ENCODE measurements at regions not wholly inside any gene's neighbourhood (a gene's known extent, or its start where the extent isn't known, plus 50 kb on each side); places are given as distances from the start of the nearest gene placed in this dataset.

- DNase-seq, result no peak
These were observed 125.3 kb downstream of the TSHZ3 start for GRCh38 chr19:31223740-31224534.

- no peak for DNase-seq
These were observed 128.7 kb downstream of the TSHZ3 start for GRCh38 chr19:31220540-31220939.

- DNase-seq, result no peak
These were observed 134.2 kb downstream of the TSHZ3 start for GRCh38 chr19:31214997-31215396.

- DNase-seq, result peak; percentile 95
These were observed 135.2 kb downstream of the TSHZ3 start for GRCh38 chr19:31214086-31214485.

- no peak for DNase-seq
These were observed 138.1 kb downstream of the TSHZ3 start for GRCh38 chr19:31211088-31211487.

GRCh38 chr19:31205887-31206518 lies 143.2 kb downstream of the TSHZ3 start:
- no peak for DNase-seq

DNA sequence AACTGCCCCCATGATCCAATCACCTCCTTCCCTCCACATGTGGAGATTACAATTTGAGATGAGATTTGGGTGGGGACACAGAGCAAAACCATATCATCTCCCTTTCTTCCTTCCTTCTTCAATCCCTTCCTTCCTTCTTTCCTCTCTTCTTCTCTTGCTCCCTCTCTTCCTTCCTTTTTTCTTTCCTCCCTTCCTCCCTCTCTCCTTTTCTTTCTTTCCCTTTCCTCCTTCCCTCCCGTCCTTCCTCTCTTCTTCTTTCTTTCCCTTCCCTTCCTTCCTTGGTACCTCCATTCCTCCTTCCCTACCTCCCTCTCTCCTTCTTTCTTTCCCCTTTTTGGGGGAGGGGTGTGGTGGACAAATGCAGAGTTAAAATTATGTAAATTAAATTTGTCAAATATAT lies 145.1 kb downstream of the TSHZ3 start:
- DNase-seq, result no peak

DNA sequence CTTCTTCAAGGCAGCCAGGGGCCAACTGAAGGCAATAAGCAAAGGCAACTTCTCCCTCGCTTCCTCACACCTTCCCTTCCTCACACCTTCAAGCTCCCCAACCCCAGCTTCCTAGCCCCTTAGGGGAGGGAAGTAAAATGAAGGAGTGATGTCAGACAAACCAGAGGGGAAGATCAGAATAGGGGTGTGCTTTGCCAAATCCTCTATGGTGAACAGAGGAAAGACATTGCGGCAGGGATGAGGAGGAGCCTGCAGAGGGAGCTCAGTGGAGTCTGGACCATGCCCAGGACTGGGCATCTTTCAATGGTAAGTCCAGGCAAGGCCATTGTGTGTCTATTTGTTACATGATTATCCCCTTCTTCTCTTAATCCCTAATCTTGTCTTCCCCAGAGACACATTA lies 164.0 kb downstream of the TSHZ3 start:
- DNase-seq, result no peak

DNA sequence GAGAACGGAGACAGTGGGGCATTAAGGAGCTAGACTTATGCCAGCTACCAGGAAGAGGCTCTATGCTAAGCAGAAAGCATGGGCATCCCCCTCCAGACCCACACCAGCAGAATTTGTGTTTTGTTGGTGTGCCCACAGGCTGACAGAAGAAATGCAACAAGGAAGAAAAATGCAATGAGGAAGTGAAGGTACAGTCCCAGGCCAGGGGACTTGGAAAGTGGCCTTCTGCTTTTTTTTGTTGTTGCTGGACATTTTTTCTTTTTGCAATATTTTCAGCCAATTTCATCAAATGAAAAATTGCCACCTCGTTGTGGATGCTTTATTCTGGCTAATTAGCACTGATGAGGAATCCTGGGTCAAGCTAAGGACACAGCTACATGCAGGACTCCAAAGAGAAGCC lies 167.7 kb downstream of the TSHZ3 start:
- DNase-seq, result no peak

GRCh38 chr19:31180907-31181306 lies 168.3 kb downstream of the TSHZ3 start:
- DNase-seq, result no peak

- DNase-seq, result no peak
These were observed 169.8 kb downstream of the TSHZ3 start for GRCh38 chr19:31179471-31179852.

GRCh38 chr19:31178833-31179470 lies 170.3 kb downstream of the TSHZ3 start:
- DNase-seq, result no peak

DNA sequence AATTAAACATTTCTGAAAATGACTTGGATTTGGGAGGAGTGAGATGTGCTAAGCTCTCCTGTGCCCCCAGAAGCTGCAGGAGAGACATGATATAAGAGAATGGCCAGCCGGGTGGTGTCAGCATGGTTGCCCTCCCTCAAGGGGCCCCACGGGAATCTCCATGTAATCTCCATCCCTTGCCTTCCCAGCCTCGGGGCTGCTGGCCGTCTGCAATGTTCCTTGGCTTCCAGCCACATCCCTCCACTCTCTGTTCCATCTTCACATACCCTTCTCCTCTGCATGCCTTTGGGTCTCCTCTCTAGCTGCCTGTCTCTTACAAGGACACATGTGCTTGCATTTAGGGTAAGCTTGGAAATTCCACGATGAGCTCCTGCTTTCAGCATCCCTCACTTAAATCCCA lies 172.0 kb downstream of the TSHZ3 start:
- DNase-seq, result no peak

- DNase-seq, result no peak
These were observed 173.5 kb downstream of the TSHZ3 start for GRCh38 chr19:31175564-31176348.

DNA sequence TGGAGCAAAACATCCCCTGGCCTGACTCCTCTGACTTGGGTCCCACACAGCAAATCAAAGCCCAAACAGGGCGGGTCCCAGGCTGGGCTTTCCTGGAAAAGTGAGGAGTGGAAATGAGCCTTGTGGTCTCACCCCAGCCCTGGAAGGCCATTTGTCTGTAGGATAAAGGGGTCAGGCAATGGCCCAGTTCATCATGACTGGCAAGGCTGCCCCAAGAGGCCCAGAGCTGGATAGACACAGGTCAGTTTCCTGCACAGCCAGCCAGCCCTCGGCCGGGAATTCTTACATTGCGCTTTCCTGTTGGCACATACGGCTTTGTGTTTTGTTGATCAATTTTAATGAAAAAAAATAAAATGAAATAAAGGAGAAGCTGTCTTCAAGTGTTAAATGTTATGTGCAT lies 174.3 kb downstream of the TSHZ3 start:
- DNase-seq, result no peak

GRCh38 chr19:31173991-31174390 lies 175.2 kb downstream of the TSHZ3 start:
- no peak for DNase-seq

- no peak for DNase-seq
These were observed 177.3 kb downstream of the TSHZ3 start for GRCh38 chr19:31171936-31172335.

DNA sequence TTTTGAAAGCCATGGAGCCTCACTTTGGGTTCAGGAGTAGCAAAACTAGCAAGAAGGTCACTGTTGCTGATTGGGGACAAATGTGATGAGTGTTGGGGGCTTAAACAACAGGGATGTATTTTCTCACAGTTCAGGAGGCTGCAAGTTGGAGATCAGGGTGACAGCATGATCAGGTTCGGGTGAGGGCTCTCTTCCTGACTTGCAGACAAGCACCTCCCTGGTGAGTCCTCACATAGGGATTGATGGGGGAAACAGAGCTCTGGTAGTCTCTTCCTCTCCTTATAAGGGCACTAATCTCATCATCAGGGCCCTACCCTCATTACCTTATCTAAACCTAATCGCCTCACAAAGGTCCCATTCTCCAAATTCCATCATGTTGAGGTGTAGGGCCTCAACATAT lies 179.2 kb downstream of the TSHZ3 start:
- DNase-seq, result no peak

GRCh38 chr19:31168106-31168625 lies 181.1 kb downstream of the TSHZ3 start:
- no peak for DNase-seq

DNA sequence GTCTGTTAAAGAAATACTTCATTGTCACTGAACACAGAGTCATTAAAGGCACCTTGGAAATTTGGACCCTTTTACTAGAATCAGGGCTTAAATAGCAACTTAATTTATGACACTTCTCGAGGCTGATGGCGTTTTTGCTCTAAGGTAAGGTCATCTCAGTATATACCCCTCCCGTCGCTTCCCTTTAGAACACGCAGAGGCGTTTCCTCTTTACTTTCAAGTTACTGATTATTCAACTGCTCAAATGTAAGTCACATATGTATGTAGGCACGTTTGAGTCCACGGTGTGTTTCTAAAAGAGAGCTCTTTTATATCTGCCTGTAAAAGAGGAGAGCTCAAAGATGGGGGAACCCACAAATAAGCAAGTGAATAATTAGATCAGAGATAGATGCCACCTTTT lies 181.5 kb downstream of the TSHZ3 start:
- no peak for DNase-seq

- no peak for DNase-seq
These were observed 183.0 kb downstream of the TSHZ3 start for GRCh38 chr19:31166206-31166605.

DNA sequence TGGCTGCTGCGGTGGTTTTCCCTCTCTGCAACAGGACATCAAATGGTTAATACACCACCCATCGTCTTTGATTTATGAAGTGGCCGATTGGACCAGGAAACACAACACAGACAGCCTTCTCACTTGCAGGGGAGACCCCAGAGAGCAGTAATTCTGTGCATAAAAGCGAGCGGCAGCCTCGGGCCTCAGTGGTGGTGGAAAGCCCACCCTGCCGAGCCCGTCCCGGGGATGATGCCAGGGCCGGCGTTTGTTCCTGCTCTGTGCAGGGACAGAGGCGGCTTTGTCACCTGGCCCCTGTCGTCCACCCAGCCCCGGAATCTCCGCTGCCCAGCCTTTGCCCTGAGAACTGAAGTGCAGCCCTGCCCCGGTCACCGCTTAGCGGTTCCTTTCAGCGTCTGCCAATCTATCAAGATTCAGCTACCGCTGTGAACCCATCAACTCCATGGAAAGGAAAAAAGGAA lies 184.4 kb downstream of the TSHZ3 start:
- DNase-seq, result no peak

- no peak for DNase-seq
These were observed 188.8 kb downstream of the TSHZ3 start for GRCh38 chr19:31160336-31160926.
